ENCODE measurements at regions not wholly inside any gene's neighbourhood (a gene's known extent, or its start where the extent isn't known, plus 50 kb on each side); places are given as distances from the start of the nearest gene placed in this dataset.

DNA sequence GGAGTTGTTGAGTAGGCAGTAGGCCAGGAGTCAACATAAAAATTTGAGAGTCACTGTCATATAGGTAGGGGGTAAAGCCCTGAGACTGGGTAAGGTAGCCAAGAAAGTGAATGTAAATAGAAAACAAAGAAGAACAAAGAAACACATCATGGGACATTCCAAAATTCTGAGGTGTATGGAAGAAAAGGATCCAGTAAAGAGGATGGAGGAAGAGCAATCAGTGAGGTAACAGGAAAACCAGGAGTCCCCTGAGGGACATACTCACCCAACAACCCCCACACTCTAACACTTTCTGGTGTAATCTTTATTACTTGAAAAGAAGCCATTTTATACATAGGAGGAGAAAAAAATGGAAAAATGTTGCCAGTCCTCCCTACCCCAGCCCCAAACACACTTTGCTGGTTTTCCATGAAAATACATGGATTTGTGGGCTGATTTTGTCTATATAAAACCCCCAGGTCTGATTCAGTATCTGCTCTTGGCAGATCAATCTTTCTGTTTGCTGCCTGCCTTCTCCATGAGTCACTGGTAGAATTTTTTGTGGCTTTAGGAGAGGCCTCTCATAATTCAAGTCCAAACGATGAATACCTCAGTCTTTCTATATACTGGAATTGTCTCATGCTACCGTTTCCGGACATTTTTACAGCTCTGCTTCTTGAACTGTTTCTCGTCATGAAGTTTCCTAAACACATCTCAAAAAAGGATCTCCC is 271.4 kb upstream of the MAN1A1 start:
- no peak overlapping the region for H3K4me3 ChIP-seq (replicated peaks; ENCODE audit: insufficient read depth, low read length)
- TF ChIP-seq, protein P1, sequence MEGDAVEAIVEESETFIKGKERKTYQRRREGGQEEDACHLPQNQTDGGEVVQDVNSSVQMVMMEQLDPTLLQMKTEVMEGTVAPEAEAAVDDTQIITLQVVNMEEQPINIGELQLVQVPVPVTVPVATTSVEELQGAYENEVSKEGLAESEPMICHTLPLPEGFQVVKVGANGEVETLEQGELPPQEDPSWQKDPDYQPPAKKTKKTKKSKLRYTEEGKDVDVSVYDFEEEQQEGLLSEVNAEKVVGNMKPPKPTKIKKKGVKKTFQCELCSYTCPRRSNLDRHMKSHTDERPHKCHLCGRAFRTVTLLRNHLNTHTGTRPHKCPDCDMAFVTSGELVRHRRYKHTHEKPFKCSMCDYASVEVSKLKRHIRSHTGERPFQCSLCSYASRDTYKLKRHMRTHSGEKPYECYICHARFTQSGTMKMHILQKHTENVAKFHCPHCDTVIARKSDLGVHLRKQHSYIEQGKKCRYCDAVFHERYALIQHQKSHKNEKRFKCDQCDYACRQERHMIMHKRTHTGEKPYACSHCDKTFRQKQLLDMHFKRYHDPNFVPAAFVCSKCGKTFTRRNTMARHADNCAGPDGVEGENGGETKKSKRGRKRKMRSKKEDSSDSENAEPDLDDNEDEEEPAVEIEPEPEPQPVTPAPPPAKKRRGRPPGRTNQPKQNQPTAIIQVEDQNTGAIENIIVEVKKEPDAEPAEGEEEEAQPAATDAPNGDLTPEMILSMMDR (IDR thresholded peaks at IDR 0.05; ENCODE audit: insufficient read depth, low read length), result no peak
- TF ChIP-seq GABPA (IDR thresholded peaks at IDR 0.05; ENCODE audit: low read depth), result no peak
- TF ChIP-seq POLR2AphosphoS5 (IDR thresholded peaks at IDR 0.05; ENCODE audit: low read depth), result no peak
- TF ChIP-seq, protein P2, sequence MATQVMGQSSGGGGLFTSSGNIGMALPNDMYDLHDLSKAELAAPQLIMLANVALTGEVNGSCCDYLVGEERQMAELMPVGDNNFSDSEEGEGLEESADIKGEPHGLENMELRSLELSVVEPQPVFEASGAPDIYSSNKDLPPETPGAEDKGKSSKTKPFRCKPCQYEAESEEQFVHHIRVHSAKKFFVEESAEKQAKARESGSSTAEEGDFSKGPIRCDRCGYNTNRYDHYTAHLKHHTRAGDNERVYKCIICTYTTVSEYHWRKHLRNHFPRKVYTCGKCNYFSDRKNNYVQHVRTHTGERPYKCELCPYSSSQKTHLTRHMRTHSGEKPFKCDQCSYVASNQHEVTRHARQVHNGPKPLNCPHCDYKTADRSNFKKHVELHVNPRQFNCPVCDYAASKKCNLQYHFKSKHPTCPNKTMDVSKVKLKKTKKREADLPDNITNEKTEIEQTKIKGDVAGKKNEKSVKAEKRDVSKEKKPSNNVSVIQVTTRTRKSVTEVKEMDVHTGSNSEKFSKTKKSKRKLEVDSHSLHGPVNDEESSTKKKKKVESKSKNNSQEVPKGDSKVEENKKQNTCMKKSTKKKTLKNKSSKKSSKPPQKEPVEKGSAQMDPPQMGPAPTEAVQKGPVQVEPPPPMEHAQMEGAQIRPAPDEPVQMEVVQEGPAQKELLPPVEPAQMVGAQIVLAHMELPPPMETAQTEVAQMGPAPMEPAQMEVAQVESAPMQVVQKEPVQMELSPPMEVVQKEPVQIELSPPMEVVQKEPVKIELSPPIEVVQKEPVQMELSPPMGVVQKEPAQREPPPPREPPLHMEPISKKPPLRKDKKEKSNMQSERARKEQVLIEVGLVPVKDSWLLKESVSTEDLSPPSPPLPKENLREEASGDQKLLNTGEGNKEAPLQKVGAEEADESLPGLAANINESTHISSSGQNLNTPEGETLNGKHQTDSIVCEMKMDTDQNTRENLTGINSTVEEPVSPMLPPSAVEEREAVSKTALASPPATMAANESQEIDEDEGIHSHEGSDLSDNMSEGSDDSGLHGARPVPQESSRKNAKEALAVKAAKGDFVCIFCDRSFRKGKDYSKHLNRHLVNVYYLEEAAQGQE (IDR thresholded peaks at IDR 0.05; ENCODE audit: insufficient replicate concordance, low read depth), result no peak
- no peak for TF ChIP-seq SPI1 (IDR thresholded peaks at IDR 0.05; ENCODE audit: borderline replicate concordance, low read depth)
- H3K27ac ChIP-seq (replicated peaks), result no peak overlapping the region
- DNase-seq (ENCODE audit: low read depth in 1 of 2, low spot score in 1 of 2), result no peak
- H3K27me3 ChIP-seq (ENCODE audit: insufficient read depth, poor library complexity, severe bottlenecking), result no peaks in the 10 kb centered on the region

DNA sequence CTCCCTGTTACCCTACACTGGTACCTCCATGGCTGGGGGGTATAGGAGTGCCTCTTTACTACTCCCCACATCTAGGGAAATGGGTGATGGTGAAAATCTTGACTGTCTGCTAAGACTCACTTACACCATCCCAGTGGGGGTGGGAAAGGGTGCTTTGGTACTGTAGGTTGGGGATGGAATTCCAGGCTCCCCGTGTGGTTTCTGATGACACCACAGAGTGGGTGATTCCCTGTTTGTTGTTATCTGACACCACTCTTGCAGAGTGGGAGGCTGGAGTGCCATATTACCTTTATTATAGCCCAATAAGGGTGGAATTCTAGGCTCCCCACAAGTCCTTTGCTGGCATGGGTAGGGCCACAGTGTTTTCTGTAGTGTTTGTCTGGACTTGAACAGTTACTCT is 264.6 kb upstream of the MAN1A1 start:
- DNase-seq (ENCODE audit: low read depth in 1 of 2, low spot score in 1 of 2), result no peak
- TF ChIP-seq, protein P1 (IDR thresholded peaks at IDR 0.05; ENCODE audit: insufficient read depth, low read length), result no peak
- Histone ChIP-seq H3K27ac (replicated peaks) (no peak overlapping the region), H3K4me3 (replicated peaks; ENCODE audit: insufficient read depth, low read length) (no peak overlapping the region), H3K27me3 (ENCODE audit: insufficient read depth, poor library complexity, severe bottlenecking) (no peaks in the 10 kb centered on the region)

DNA sequence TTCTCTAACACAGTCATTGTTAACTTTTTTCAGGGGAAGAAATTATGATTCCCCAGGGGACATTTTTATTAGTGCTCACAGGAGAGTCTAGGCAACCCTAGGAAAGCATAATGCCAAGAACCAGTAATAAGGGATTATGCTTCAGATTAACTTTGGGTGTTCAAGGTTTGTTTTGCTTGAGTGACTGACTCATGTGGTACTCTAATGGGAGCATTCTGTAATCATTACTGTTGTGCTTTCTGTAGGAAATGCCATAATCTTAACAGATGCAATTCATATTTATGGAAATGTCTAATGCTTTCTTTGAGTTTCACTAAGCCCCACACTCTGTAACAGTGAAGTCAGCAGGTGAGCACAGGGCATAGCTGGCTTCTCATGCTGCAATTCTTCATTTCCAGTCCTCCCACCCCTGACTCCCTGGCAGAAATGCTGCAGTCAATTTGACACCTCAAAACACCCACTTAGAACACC is 263.4 kb upstream of the MAN1A1 start:
- Histone ChIP-seq H3K27ac (replicated peaks) (no peak overlapping the region), H3K4me3 (replicated peaks; ENCODE audit: insufficient read depth, low read length) (no peak overlapping the region), H3K27me3 (ENCODE audit: insufficient read depth, poor library complexity, severe bottlenecking) (no peaks in the 10 kb centered on the region)
- DNase-seq (ENCODE audit: low read depth in 1 of 2, low spot score in 1 of 2), result no peak
- TF ChIP-seq SPI1 (IDR thresholded peaks at IDR 0.05; ENCODE audit: borderline replicate concordance, low read depth) (no peak), POLR2AphosphoS5 (IDR thresholded peaks at IDR 0.05; ENCODE audit: low read depth) (no peak), GABPA (IDR thresholded peaks at IDR 0.05; ENCODE audit: low read depth) (no peak)
- TF ChIP-seq, protein P1 (IDR thresholded peaks at IDR 0.05; ENCODE audit: insufficient read depth, low read length), result no peak
- TF ChIP-seq, protein P2 (IDR thresholded peaks at IDR 0.05; ENCODE audit: insufficient replicate concordance, low read depth), result no peak

All from HL-60 (cell line).